ENCODE measurements at regions not wholly inside any gene's neighbourhood (a gene's known extent, or its start where the extent isn't known, plus 50 kb on each side); places are given as distances from the start of the nearest gene placed in this dataset.
A peak's percentile ranks its signal among the peaks of the same experiment; 100 is the strongest.

DNA sequence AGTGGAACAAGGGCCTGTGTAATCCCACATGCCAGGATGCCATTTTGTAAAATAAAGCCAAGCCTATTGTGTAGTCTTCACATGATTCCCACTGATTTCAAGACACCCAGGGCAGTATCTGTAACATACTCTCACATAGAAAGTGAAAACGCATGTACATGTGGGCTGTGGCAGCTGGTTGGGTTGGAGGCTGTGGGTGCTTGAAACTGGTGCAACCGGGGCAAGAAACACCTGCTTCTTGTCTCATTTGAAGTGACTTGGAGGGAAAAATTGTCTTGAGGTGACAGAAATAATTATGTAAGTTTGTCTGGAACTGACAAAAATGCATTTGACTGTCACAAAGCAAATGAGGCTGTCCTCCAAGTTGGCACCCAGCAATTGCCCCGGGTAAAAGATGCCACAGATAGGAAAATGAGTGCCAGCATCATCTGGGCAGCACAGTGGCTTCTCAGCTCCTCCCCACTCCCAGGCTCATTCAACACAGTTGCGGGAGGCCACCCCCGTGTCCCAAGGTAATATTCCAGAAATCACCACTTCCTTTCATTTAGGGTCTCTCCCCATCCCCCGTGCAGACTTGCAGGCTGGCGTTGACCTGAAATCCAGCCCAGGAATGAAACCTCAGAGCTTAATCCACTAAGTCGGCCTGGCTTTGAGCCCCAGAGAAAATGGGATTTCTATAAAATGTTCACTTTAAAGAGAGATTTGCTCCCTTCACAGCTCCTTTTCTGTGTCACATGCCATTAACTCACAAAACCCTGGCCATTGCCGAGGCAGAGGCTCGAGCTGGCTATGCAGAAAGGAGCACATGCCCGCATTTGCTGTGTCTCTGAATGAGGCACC is 293.9 kb upstream of the PARD3B start:
- no peaks in the 10 kb centered on the region for H3K36me3 ChIP-seq (ENCODE audit: insufficient read depth, low read length)
- H3K9me3 ChIP-seq (ENCODE audit: low read length), result no peaks in the 10 kb centered on the region
- H3K4me1 ChIP-seq (ENCODE audit: low read length), result no peaks in the 10 kb centered on the region
- no peaks in the 10 kb centered on the region for H4K20me1 ChIP-seq (ENCODE audit: insufficient read depth, low read depth, low read length)
- no peaks in the 10 kb centered on the region for H3K79me2 ChIP-seq (ENCODE audit: low read length)
- H3K9ac ChIP-seq (ENCODE audit: low read length), result no peak overlapping the region
- no peaks in the 10 kb centered on the region for H3K27me3 ChIP-seq (ENCODE audit: low read length)
- H3K27ac ChIP-seq (ENCODE audit: low read length), result no peak overlapping the region
- no peak for DNase-seq
- H3K9me2 ChIP-seq (replicated peaks; ENCODE audit: insufficient read depth, low read length), result no peaks in the 10 kb centered on the region
- no peak overlapping the region for H2AFZ ChIP-seq (ENCODE audit: low read length)
- no peak overlapping the region for H3K4me3 ChIP-seq (ENCODE audit: low read length)
- no peak overlapping the region for H3K4me2 ChIP-seq (ENCODE audit: low read depth, low read length, poor library complexity, severe bottlenecking)

DNA sequence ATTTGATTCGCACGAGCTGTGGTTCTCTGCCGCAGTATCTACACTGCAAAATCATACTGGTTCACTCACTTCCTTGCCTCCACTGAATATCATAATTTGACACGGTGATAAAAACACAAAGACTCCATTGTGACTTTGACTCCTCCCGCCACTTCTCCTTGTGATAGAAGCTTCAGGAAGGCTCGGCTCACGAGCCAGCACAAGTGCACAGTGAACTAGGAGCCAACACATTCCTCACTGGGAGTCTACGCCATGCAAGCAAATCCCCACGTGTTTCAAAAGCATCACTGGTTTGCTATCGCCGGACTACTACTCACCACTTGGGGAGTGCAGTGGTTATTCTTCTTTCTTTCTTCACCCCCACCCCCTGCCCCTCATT is 293.3 kb upstream of the PARD3B start:
- H3K79me2 ChIP-seq (ENCODE audit: low read length), result no peaks in the 10 kb centered on the region
- H3K36me3 ChIP-seq (ENCODE audit: insufficient read depth, low read length), result no peaks in the 10 kb centered on the region
- H3K27ac ChIP-seq (ENCODE audit: low read length), result no peak overlapping the region
- no peak overlapping the region for H3K4me3 ChIP-seq (ENCODE audit: low read length)
- H3K27me3 ChIP-seq (ENCODE audit: low read length), result no peaks in the 10 kb centered on the region
- DNase-seq, result no peak
- H3K4me1 ChIP-seq (ENCODE audit: low read length), result no peaks in the 10 kb centered on the region
- no peaks in the 10 kb centered on the region for H4K20me1 ChIP-seq (ENCODE audit: insufficient read depth, low read depth, low read length)
- no peak overlapping the region for H2AFZ ChIP-seq (ENCODE audit: low read length)
- H3K9ac ChIP-seq (ENCODE audit: low read length), result no peak overlapping the region
- H3K4me2 ChIP-seq (ENCODE audit: low read depth, low read length, poor library complexity, severe bottlenecking), result no peak overlapping the region
- no peaks in the 10 kb centered on the region for H3K9me2 ChIP-seq (replicated peaks; ENCODE audit: insufficient read depth, low read length)
- no peaks in the 10 kb centered on the region for H3K9me3 ChIP-seq (ENCODE audit: low read length)

DNA sequence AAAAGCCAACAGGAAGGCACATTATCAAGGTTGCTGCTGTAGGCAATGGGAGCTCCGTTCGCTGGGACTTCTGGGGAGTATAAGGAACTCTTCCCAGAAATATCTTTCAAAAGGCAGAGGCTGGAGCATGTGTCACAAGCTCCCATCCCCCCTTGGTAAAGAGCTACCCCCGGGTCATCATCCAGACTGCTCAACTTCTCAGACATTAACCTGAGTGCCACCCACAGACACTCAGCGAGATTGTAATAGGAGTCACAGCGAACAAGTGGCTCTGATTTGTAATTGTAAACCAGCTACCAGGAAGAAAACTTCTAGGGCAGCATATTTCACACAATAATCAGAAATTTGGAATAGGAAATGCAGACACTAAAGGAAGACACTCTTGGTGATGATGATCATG is 290.2 kb upstream of the PARD3B start:
- H3K27ac ChIP-seq (ENCODE audit: low read length), result no peak overlapping the region
- H3K36me3 ChIP-seq (ENCODE audit: insufficient read depth, low read length), result no peaks in the 10 kb centered on the region
- no peak overlapping the region for H3K4me3 ChIP-seq (ENCODE audit: low read length)
- H3K9me3 ChIP-seq (ENCODE audit: low read length), result no peaks in the 10 kb centered on the region
- DNase-seq, result no peak
- no peaks in the 10 kb centered on the region for H3K9me2 ChIP-seq (replicated peaks; ENCODE audit: insufficient read depth, low read length)
- H4K20me1 ChIP-seq (ENCODE audit: insufficient read depth, low read depth, low read length), result no peaks in the 10 kb centered on the region
- H3K4me1 ChIP-seq (ENCODE audit: low read length), result no peaks in the 10 kb centered on the region
- no peak overlapping the region for H3K4me2 ChIP-seq (ENCODE audit: low read depth, low read length, poor library complexity, severe bottlenecking)
- no peaks in the 10 kb centered on the region for H3K79me2 ChIP-seq (ENCODE audit: low read length)
- no peak overlapping the region for H3K9ac ChIP-seq (ENCODE audit: low read length)
- no peaks in the 10 kb centered on the region for H3K27me3 ChIP-seq (ENCODE audit: low read length)
- H2AFZ ChIP-seq (ENCODE audit: low read length), result no peak overlapping the region

DNA sequence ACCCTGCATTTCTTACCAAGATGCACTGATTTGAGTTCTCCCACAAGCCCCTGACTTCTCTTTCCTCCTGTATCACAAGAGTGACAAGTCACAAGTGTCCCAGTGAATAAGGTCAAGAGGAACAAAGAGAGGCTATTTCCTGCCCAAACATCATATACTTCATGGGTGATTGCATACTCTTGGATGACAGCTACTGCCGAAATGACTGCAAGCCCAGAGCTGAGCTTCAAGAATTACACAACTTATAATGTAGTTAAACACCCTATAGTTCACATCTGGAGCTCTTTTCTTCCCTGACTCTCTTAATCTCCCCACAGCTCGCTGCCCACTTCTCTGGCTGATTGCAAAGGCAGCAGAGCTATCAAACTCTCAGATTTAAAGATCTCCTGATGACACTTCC is 289.7 kb upstream of the PARD3B start:
- Histone ChIP-seq H4K20me1 (ENCODE audit: insufficient read depth, low read depth, low read length) (no peaks in the 10 kb centered on the region), H3K4me1 (ENCODE audit: low read length) (no peaks in the 10 kb centered on the region), H3K9me2 (replicated peaks; ENCODE audit: insufficient read depth, low read length) (no peaks in the 10 kb centered on the region), H3K4me3 (ENCODE audit: low read length) (no peak overlapping the region), H3K4me2 (ENCODE audit: low read depth, low read length, poor library complexity, severe bottlenecking) (no peak overlapping the region), H2AFZ (ENCODE audit: low read length) (no peak overlapping the region), H3K27ac (ENCODE audit: low read length) (no peak overlapping the region), H3K27me3 (ENCODE audit: low read length) (no peaks in the 10 kb centered on the region), H3K9ac (ENCODE audit: low read length) (no peak overlapping the region), H3K79me2 (ENCODE audit: low read length) (no peaks in the 10 kb centered on the region), H3K36me3 (ENCODE audit: insufficient read depth, low read length) (no peaks in the 10 kb centered on the region), H3K9me3 (ENCODE audit: low read length) (no peaks in the 10 kb centered on the region)
- DNase-seq, result no peak

DNA sequence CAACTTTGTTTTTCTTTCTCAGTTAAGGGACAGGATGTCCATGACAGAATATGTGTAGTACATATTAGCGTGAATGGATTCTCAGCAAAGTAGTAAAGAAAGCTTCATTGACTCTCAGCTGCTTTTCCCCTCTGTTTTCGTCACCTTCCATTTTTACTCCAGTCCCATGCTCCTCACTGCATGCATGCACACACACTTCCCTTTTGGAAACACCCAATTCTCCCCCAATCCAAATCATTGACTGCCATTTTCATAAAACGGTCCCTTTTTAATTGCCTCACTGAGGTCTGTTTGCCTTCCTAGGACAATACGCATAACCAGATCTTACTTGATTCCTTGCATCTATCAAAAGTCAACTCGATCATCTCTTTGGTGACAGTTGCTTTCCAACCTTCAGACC is 287.5 kb upstream of the PARD3B start:
- Histone ChIP-seq H3K4me3 (ENCODE audit: low read length) (no peak overlapping the region), H4K20me1 (ENCODE audit: insufficient read depth, low read depth, low read length) (no peaks in the 10 kb centered on the region), H3K36me3 (ENCODE audit: insufficient read depth, low read length) (no peaks in the 10 kb centered on the region), H2AFZ (ENCODE audit: low read length) (no peak overlapping the region), H3K27ac (ENCODE audit: low read length) (no peak overlapping the region), H3K79me2 (ENCODE audit: low read length) (no peaks in the 10 kb centered on the region), H3K9ac (ENCODE audit: low read length) (no peak overlapping the region), H3K27me3 (ENCODE audit: low read length) (no peaks in the 10 kb centered on the region), H3K9me2 (replicated peaks; ENCODE audit: insufficient read depth, low read length) (no peaks in the 10 kb centered on the region), H3K4me2 (ENCODE audit: low read depth, low read length, poor library complexity, severe bottlenecking) (no peak overlapping the region), H3K9me3 (ENCODE audit: low read length) (no peaks in the 10 kb centered on the region), H3K4me1 (ENCODE audit: low read length) (no peaks in the 10 kb centered on the region)
- no peak for DNase-seq

DNA sequence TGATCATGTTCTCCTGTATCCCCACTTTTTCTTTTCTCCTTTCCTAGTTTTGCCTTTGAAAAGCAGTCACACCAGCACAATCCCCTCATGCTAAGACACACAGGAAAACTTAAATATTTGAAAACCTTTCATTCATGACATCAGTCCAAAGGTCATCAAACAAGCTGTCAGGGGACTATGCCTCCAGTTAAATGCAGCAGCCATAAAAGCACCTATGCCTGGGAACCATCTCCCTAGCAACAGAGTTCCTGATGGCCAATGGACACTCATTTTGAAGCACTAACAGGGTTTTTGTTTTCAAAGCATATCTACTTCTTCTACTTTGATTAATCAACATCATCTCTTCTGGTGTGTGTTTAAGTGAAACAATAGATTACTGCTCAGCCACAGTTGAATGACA is 286.4 kb upstream of the PARD3B start:
- no peak overlapping the region for H3K9ac ChIP-seq (ENCODE audit: low read length)
- H3K36me3 ChIP-seq (ENCODE audit: insufficient read depth, low read length), result no peaks in the 10 kb centered on the region
- H2AFZ ChIP-seq (ENCODE audit: low read length), result no peak overlapping the region
- H3K79me2 ChIP-seq (ENCODE audit: low read length), result no peaks in the 10 kb centered on the region
- no peak overlapping the region for H3K27ac ChIP-seq (ENCODE audit: low read length)
- DNase-seq, result no peak
- no peak overlapping the region for H3K4me2 ChIP-seq (ENCODE audit: low read depth, low read length, poor library complexity, severe bottlenecking)
- H3K9me3 ChIP-seq (ENCODE audit: low read length), result no peaks in the 10 kb centered on the region
- H3K27me3 ChIP-seq (ENCODE audit: low read length), result no peaks in the 10 kb centered on the region
- H3K9me2 ChIP-seq (replicated peaks; ENCODE audit: insufficient read depth, low read length), result no peaks in the 10 kb centered on the region
- H4K20me1 ChIP-seq (ENCODE audit: insufficient read depth, low read depth, low read length), result no peaks in the 10 kb centered on the region
- H3K4me1 ChIP-seq (ENCODE audit: low read length), result no peaks in the 10 kb centered on the region
- H3K4me3 ChIP-seq (ENCODE audit: low read length), result no peak overlapping the region

DNA sequence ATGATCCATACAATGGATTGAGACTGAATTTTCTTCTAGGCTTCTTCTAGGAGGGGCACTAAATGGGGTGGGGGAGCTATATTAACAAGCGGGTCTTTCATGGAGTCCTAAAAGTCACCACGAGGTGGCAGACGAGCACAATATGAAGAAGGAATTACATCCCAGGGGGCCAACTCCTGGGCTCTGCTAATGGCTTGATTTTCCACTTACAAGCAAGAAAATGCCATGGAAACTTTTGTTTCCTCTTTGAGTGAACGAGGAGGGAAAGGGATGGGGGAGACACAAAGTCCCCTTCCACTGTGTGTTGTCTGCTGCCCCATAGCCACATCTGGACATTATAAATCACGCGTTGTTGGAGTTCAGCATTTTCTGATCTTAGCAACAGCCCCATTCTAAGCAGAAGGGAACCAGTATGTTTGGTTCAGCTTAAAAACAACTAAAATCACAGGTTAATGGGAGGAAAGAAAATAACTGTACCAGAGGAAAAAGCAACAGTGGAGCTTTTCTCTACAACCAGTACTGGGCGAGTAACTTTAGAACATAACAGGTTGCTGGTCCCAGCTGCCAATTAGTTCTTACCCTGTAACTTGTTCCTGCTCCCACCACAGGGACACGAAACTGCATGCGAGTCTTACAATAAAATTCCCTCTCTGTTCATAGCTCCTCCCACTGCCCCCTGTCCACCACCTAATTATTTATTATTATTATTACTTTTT is 285.0 kb upstream of the PARD3B start:
- no peak overlapping the region for H3K4me3 ChIP-seq (ENCODE audit: low read length)
- no peaks in the 10 kb centered on the region for H4K20me1 ChIP-seq (ENCODE audit: insufficient read depth, low read depth, low read length)
- peak; percentile 70 for DNase-seq
- no peaks in the 10 kb centered on the region for H3K36me3 ChIP-seq (ENCODE audit: insufficient read depth, low read length)
- H3K9ac ChIP-seq (ENCODE audit: low read length), result no peak overlapping the region
- H3K79me2 ChIP-seq (ENCODE audit: low read length), result no peaks in the 10 kb centered on the region
- H2AFZ ChIP-seq (ENCODE audit: low read length), result no peak overlapping the region
- no peaks in the 10 kb centered on the region for H3K27me3 ChIP-seq (ENCODE audit: low read length)
- H3K4me2 ChIP-seq (ENCODE audit: low read depth, low read length, poor library complexity, severe bottlenecking), result no peak overlapping the region
- no peaks in the 10 kb centered on the region for H3K9me2 ChIP-seq (replicated peaks; ENCODE audit: insufficient read depth, low read length)
- no peaks in the 10 kb centered on the region for H3K9me3 ChIP-seq (ENCODE audit: low read length)
- H3K4me1 ChIP-seq (ENCODE audit: low read length), result no peaks in the 10 kb centered on the region
- H3K27ac ChIP-seq (ENCODE audit: low read length), result no peak overlapping the region

DNA sequence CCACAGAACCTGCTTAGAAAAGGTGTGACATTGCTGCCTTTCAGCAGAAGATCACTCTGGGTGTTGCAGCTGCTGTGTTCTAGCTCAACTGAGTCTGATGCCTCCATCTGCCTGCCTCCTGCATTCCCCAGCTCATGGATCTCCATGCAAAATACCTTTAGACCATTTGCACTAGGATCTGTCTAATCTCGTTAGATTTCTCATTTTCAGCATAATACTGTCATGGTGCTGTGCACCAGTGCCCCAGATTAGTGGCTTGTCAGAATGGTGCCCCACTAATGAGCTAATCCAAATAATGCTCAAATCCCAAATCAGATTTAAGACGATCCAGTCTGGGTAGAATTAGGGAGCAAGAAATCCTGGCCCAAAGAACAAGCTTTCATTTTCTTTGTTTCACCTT is 284.4 kb upstream of the PARD3B start:
- H3K27me3 ChIP-seq (ENCODE audit: low read length), result no peaks in the 10 kb centered on the region
- no peaks in the 10 kb centered on the region for H3K9me2 ChIP-seq (replicated peaks; ENCODE audit: insufficient read depth, low read length)
- no peaks in the 10 kb centered on the region for H3K36me3 ChIP-seq (ENCODE audit: insufficient read depth, low read length)
- no peak overlapping the region for H3K9ac ChIP-seq (ENCODE audit: low read length)
- no peak overlapping the region for H2AFZ ChIP-seq (ENCODE audit: low read length)
- DNase-seq, result no peak
- no peak overlapping the region for H3K4me3 ChIP-seq (ENCODE audit: low read length)
- no peaks in the 10 kb centered on the region for H3K9me3 ChIP-seq (ENCODE audit: low read length)
- H3K4me1 ChIP-seq (ENCODE audit: low read length), result no peaks in the 10 kb centered on the region
- H3K4me2 ChIP-seq (ENCODE audit: low read depth, low read length, poor library complexity, severe bottlenecking), result no peak overlapping the region
- no peaks in the 10 kb centered on the region for H4K20me1 ChIP-seq (ENCODE audit: insufficient read depth, low read depth, low read length)
- no peaks in the 10 kb centered on the region for H3K79me2 ChIP-seq (ENCODE audit: low read length)
- no peak overlapping the region for H3K27ac ChIP-seq (ENCODE audit: low read length)
